T-cell (primary cell): ENCODE measurements at regions not wholly inside any gene's neighbourhood (a gene's known extent, or its start where the extent isn't known, plus 50 kb on each side); places are given as distances from the start of the nearest gene placed in this dataset.
"Not testable (repeated sequence)": the region's sequence is repeated elsewhere in the genome, so short reads cannot be mapped to it uniquely, and the experiment has no call there.

ENCODE experiments used
- ATAC-seq, 4 experiments: fragments of 200-7000 bp in 3 of 4; fragments of 150-1000 bp in 1 of 4; cut with Tn5 transposase; replicated peaks in 1 of 4; 1 replicate in 3 of 4; 2 replicates in 1 of 4; pipeline ENCODE4 v1.10.0; 2021; ENCODE audit warnings: moderate library complexity in 3 of 4, mild to moderate bottlenecking in 2 of 4, moderate number of reproducible peaks in 1 of 4
- CTCF ChIA-PET, 2 donors: fragments of 300-600 bp; sonication (Branson Sonifier 250); formaldehyde crosslinking; loops; one replicate each; lab custom pipeline; 2022; ENCODE audit warnings: antibody characterized with exemption in 2 of 2; lab: Charles Lee
- POLR2A ChIA-PET, 2 donors: fragments of 300-600 bp; sonication (Branson Sonifier 250); formaldehyde crosslinking; loops; one replicate each; lab custom pipeline; 2022; ENCODE audit warnings: antibody characterized with exemption in 2 of 2; lab: Charles Lee
- DNase-seq, 35 experiments: peaks; one replicate each; pipeline versions ENCODE4 v3.0.0 to v3.0.0-alpha.2; 2013 to 2023
- H3K27ac ChIP-seq: one replicate; pipeline ENCODE4 v1.5.1; 2013; ENCODE audit warnings: low read length
- H3K27me3 ChIP-seq, 2 experiments: replicated peaks in 1 of 2; 1 replicate in 1 of 2; 2 replicates in 1 of 2; pipeline versions ENCODE4 v1.6.1 to v1.7.0; 2013; ENCODE audit warnings: low read length in 1 of 2, mixed read lengths in 1 of 2; ENCODE audit not compliant: control insufficient read depth in 2 of 2, insufficient read depth in 2 of 2; ENCODE audit errors: extremely low read depth in 1 of 2
- H3K36me3 ChIP-seq, 2 donors: 1 replicate in 1 of 2; 2 replicates in 1 of 2; pipeline versions ENCODE4 v1.6.1 to v1.7.0; 2013; ENCODE audit warnings: low read length in 1 of 2; ENCODE audit not compliant: control insufficient read depth in 2 of 2, insufficient read depth in 1 of 2; ENCODE audit errors: extremely low read depth in 1 of 2
- H3K4me1 ChIP-seq, 2 experiments: 1 replicate in 1 of 2; 2 replicates in 1 of 2; pipeline versions ENCODE4 v1.6.1 to v1.7.0; 2013; ENCODE audit warnings: low read length in 2 of 2, mixed read lengths in 1 of 2; ENCODE audit not compliant: insufficient read depth in 2 of 2, control insufficient read depth in 1 of 2; ENCODE audit errors: extremely low read depth in 1 of 2
- H3K4me3 ChIP-seq, 2 donors: 1 replicate in 1 of 2; 2 replicates in 1 of 2; pipeline versions ENCODE4 v1.5.1 to v1.7.0; 2013; ENCODE audit warnings: mild to moderate bottlenecking in 2 of 2, low read length in 1 of 2, moderate library complexity in 1 of 2; ENCODE audit not compliant: control insufficient read depth in 1 of 2; ENCODE audit errors: extremely low read depth in 1 of 2
- H3K9me3 ChIP-seq: 2 replicates; pipeline ENCODE4 v1.7.0; 2013
- H3K27ac Mint-ChIP-seq, 2 donors: one replicate each; pipeline ENCODE4 v1.8.0; 2020 to 2021; ENCODE audit warnings: mild to moderate bottlenecking in 2 of 2, mixed read lengths in 2 of 2
- H3K27me3 Mint-ChIP-seq, 2 donors: one replicate each; pipeline ENCODE4 v1.8.0; 2021 to 2022; ENCODE audit warnings: mixed read lengths in 2 of 2
- H3K36me3 Mint-ChIP-seq: one replicate; pipeline ENCODE4 v1.8.0; 2021; ENCODE audit warnings: mixed read lengths
- H3K4me1 Mint-ChIP-seq, 3 donors: one replicate each; pipeline ENCODE4 v1.8.0; 2020 to 2022; ENCODE audit warnings: mixed read lengths in 3 of 3, mild to moderate bottlenecking in 1 of 3
- H3K4me3 Mint-ChIP-seq, 3 donors: one replicate each; pipeline ENCODE4 v1.8.0; 2020 to 2022; ENCODE audit warnings: mild to moderate bottlenecking in 3 of 3, mixed read lengths in 3 of 3, moderate library complexity in 3 of 3
- H3K9me3 Mint-ChIP-seq, 3 donors: one replicate each; pipeline ENCODE4 v1.8.0; 2020 to 2022; ENCODE audit warnings: mixed read lengths in 3 of 3
- WGBS: methylation state at CpG from one replicate; pipeline ENCODE4 v1.1.5; 2013; ENCODE audit warnings: missing lambda C conversion rate; ENCODE audit not compliant: insufficient coverage; 5-methylcytosine and 5-hydroxymethylcytosine counted together

DNA sequence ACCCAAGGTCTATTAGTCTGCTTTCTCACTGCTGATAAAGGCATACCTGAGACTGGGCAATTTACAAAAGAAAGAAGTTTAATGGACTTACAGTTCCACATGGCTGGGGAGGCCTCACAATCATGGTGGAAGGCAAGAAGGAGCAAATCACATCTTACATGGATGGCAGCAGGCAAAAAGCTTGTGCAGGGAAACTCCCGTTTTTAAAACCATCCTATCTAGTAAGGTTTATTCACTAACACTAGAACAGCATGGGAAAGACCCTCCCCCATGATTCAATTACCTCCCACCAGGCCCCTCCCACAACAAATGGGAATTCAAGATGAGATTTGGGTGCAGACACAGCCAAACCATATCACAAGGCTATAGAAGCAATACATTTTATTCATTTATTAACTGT, 1921.4 kb downstream of the PCDH9 start:
- H3K4me3 Mint-ChIP-seq, ATAC-seq, H3K27ac Mint-ChIP-seq, H3K27me3 Mint-ChIP-seq, H3K4me1 Mint-ChIP-seq, H3K27ac ChIP-seq, DNase-seq, POLR2A ChIA-PET, H3K4me1 ChIP-seq, H3K27me3 ChIP-seq, H3K9me3 ChIP-seq, H3K4me3 ChIP-seq, H3K36me3 ChIP-seq, H3K36me3 Mint-ChIP-seq, CTCF ChIA-PET: not testable (repeated sequence)
- H3K9me3 Mint-ChIP-seq = peaks cover 0 to 15% (median 10%) of the 10 kb centered on the region in 3 donors
- no CpG with 5 or more reads among the region's 1 CpG for WGBS

- CTCF ChIA-PET = no interaction called here
- Histone ChIP-seq H3K4me1 (no peaks in the 10 kb centered on the region), H3K27me3 (no peaks in the 10 kb centered on the region), H3K27ac (no peak overlapping the region), H3K4me3 (no peak overlapping the region), H3K9me3 (no peaks in the 10 kb centered on the region), H3K36me3 (no peaks in the 10 kb centered on the region)
- peaks cover 0 to 15% (median 10%) of the 10 kb centered on the region in 3 donors for H3K9me3 Mint-ChIP-seq
- no peak for ATAC-seq
- H3K4me3 Mint-ChIP-seq = no peak overlapping the region
- no peak overlapping the region for H3K27ac Mint-ChIP-seq
- H3K4me1 Mint-ChIP-seq = no peaks in the 10 kb centered on the region
- no CpG with 5 or more reads among the region's 1 CpG for WGBS
- no peak for DNase-seq
- H3K36me3 Mint-ChIP-seq = no peaks in the 10 kb centered on the region
- no peaks in the 10 kb centered on the region for H3K27me3 Mint-ChIP-seq
- POLR2A ChIA-PET = no interaction called here
Observed at GRCh38 chr13:65307056-65307455, 1923.1 kb downstream of the PCDH9 start.

DNA sequence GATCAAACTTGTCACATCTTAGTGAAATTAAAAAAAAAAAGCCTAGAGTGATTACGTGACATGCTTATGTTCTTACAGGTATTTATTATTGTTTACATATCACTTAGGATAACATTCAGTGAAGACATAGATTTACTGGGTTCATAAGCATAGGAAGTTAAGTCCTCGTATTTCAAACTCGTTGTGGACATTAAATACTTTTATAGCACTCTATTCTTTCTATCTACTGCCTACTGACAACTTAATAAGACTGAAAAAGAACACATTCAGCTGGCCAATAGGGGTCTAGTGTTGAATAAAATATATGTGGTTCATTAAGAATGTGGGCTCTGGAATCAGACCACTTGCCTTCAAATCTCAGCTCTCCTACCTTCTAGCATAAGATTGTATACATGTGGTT, 1927.4 kb downstream of the PCDH9 start:
- no CpG with 5 or more reads among the region's 3 CpGs for WGBS
- H3K4me3 ChIP-seq = no peak overlapping the region
- no peak overlapping the region for H3K27ac ChIP-seq
- DNase-seq = no peak
- ChIA-PET CTCF (no interaction called here), POLR2A (no interaction called here)
- Mint-ChIP-seq H3K27ac (no peak overlapping the region), H3K9me3 (peaks cover 4 to 11% (median 5%) of the 10 kb centered on the region in 3 donors), H3K36me3 (no peaks in the 10 kb centered on the region), H3K4me3 (no peak overlapping the region), H3K27me3 (no peaks in the 10 kb centered on the region), H3K4me1 (no peaks in the 10 kb centered on the region)
- H3K4me1 ChIP-seq = no peaks in the 10 kb centered on the region
- no peaks in the 10 kb centered on the region for H3K36me3 ChIP-seq
- ATAC-seq = no peak
- H3K27me3 ChIP-seq = no peaks in the 10 kb centered on the region
- no peaks in the 10 kb centered on the region for H3K9me3 ChIP-seq

- no peak overlapping the region for H3K4me3 Mint-ChIP-seq
- CTCF ChIA-PET = no interaction called here
- no peak overlapping the region for H3K4me3 ChIP-seq
- H3K4me1 Mint-ChIP-seq = no peaks in the 10 kb centered on the region
- no peak overlapping the region for H3K27ac ChIP-seq
- no peaks in the 10 kb centered on the region for H3K9me3 ChIP-seq
- H3K27ac Mint-ChIP-seq = no peak overlapping the region
- peaks cover 5 to 8% (median 7%) of the 10 kb centered on the region in 3 donors for H3K9me3 Mint-ChIP-seq
- no peaks in the 10 kb centered on the region for H3K36me3 Mint-ChIP-seq
- H3K27me3 Mint-ChIP-seq = no peaks in the 10 kb centered on the region
- no peaks in the 10 kb centered on the region for H3K4me1 ChIP-seq
- H3K27me3 ChIP-seq = no peaks in the 10 kb centered on the region
- no peaks in the 10 kb centered on the region for H3K36me3 ChIP-seq
- POLR2A ChIA-PET = no interaction called here
- no peak for ATAC-seq
- no peak for DNase-seq
Observed at GRCh38 chr13:65301506-65301905, 1928.6 kb downstream of the PCDH9 start.

- no peak for ATAC-seq
- no peak overlapping the region for H3K27ac ChIP-seq
- Mint-ChIP-seq H3K4me3 (no peak overlapping the region), H3K27ac (no peak overlapping the region), H3K9me3 (peaks cover 8 to 10% (median 8%) of the 10 kb centered on the region in 3 donors), H3K4me1 (no peaks in the 10 kb centered on the region), H3K27me3 (no peaks in the 10 kb centered on the region), H3K36me3 (no peaks in the 10 kb centered on the region)
- POLR2A ChIA-PET = no interaction called here
- no peaks in the 10 kb centered on the region for H3K4me1 ChIP-seq
- CTCF ChIA-PET = no interaction called here
- H3K9me3 ChIP-seq = no peaks in the 10 kb centered on the region
- no peak overlapping the region for H3K4me3 ChIP-seq
- no peaks in the 10 kb centered on the region for H3K36me3 ChIP-seq
- DNase-seq = no peak
- no peaks in the 10 kb centered on the region for H3K27me3 ChIP-seq
Observed at GRCh38 chr13:65300220-65300619, 1929.9 kb downstream of the PCDH9 start.

DNA sequence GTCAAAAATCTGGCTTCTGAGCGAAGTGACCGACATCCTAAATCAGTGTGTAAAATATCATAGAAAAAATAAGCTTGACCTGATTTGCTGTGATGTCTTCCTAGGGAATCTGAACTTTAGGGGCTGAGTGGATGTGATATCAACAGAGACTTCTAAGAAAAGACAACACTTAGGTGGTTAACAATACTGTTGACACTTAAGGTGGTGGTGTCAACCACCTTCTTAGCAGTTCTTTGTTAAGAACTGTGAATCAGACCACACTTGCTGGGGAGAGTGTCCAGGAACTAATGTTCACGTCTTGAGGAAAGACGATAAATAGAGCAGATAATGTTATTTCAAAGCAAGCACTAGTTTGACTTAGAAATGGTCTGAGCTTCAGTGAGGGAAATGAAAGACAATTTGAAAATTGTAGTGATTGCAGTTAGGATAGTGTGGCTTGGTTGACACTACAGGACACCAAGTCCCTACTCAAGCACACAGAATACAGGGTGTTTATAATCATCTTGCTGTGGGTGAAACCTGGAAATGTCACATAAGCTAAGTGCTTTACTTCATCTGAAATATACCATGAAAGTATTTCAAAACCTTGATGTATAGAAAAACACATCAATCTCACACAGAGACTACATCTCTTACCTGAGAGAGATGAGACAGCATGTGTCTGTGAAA, 1936.5 kb downstream of the PCDH9 start:
- Histone ChIP-seq H3K9me3 (no peaks in the 10 kb centered on the region), H3K27me3 (no peaks in the 10 kb centered on the region), H3K4me3 (no peak overlapping the region), H3K36me3 (no peaks in the 10 kb centered on the region), H3K4me1 (no peaks in the 10 kb centered on the region), H3K27ac (no peak overlapping the region)
- WGBS = 97% methylated on average over 4 of the region's 4 CpGs
- no peak for ATAC-seq
- Mint-ChIP-seq H3K4me3 (no peak overlapping the region), H3K27me3 (no peaks in the 10 kb centered on the region), H3K9me3 (peaks cover 5 to 20% (median 18%) of the 10 kb centered on the region in 3 donors), H3K4me1 (no peaks in the 10 kb centered on the region), H3K36me3 (no peaks in the 10 kb centered on the region), H3K27ac (no peak overlapping the region)
- ChIA-PET POLR2A (interaction anchor here in 1 of 2 donors (0.6 kb wide), 1 partner anchor 112 kb away, joined by 3 read pairs; no protein-coding TSS in a partner anchor), CTCF (no interaction called here)
- no peak for DNase-seq

- Mint-ChIP-seq H3K27ac (no peak overlapping the region), H3K4me3 (no peak overlapping the region), H3K4me1 (no peaks in the 10 kb centered on the region), H3K27me3 (no peaks in the 10 kb centered on the region), H3K36me3 (no peaks in the 10 kb centered on the region), H3K9me3 (peaks cover 4 to 13% (median 12%) of the 10 kb centered on the region in 3 donors)
- ATAC-seq = no peak
- ChIA-PET CTCF (no interaction called here), POLR2A (no interaction called here)
- Histone ChIP-seq H3K9me3 (no peaks in the 10 kb centered on the region), H3K27ac (no peak overlapping the region), H3K27me3 (no peaks in the 10 kb centered on the region), H3K4me3 (no peak overlapping the region), H3K4me1 (no peaks in the 10 kb centered on the region), H3K36me3 (no peaks in the 10 kb centered on the region)
- no CpG with 5 or more reads among the region's 2 CpGs for WGBS
- no peak for DNase-seq
Observed at GRCh38 chr13:65292488-65292901, 1937.6 kb downstream of the PCDH9 start.
